GM18498 (cell line): ENCODE measurements at regions not wholly inside any gene's neighbourhood (a gene's known extent, or its start where the extent isn't known, plus 50 kb on each side); places are given as distances from the start of the nearest gene placed in this dataset.
"Not testable (repeated sequence)": the region's sequence is repeated elsewhere in the genome, so short reads cannot be mapped to it uniquely, and the experiment has no call there.

Experiments
- ATAC-seq: cut with Tn5 transposase; IDR thresholded peaks from one replicate; pipeline ENCODE4 v1.9.1; 2021; ENCODE audit warnings: mild to moderate bottlenecking, moderate library complexity; ENCODE audit not compliant: unreplicated experiment

DNA sequence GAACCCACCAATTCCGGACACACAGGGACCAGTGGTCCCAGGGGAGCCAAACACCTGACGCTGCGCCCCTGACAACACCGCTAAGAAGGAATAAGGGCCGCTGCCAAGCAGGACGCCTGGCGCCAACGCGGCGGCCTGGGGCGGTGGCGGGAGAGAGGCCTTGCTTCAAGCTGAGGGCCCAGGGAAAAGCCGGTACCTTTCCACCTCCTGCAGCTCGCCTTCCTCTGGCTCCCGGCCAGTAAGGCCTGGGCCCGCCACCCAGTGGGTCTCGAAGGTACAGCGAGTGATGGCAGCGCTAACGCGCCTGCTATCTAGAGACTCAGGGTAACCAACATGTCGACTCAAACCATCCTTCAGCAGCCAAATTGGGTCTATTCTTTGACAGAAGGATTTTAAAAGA is 1074.1 kb downstream of the SI start:
- no peak for ATAC-seq

DNA sequence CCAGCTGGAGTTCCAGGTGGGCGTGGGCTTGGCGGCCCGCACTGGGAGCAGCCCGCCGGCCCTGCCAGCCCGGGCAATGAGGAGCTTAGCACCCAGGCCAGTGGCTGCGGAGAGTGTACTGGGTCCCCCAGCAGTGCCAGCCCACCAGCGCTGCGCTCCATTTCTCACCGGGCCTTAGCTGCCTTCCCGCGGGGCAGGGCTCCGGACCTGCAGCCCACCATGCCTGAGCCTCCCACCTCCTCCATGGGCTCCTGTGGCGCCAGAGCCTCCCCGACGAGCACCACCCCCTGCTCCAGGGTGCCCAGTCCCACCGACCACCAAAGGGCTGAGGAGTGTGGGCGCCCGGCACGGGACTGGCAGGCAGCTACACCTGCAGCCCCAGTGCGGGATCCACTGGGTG is 1075.3 kb downstream of the SI start:
- not testable (repeated sequence) for ATAC-seq

DNA sequence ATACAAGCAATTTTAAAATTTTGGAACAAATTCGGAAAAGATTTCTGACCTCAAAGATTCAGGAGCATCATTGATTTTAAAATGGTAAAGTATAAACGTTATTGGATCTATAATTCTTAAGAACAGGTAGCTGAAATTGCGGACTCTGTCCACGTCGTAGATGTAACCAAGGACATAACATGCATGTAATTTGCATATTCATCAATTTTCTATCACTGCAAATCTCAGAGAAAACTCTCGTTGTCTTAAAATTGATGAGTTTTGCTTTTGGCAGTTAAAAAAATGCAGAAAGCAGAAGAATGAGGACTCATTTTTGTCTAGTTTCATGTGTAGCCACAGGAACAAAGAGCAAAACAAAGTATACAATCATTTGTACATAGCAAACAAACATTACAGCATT is 1094.4 kb downstream of the SI start:
- ATAC-seq = no peak

DNA sequence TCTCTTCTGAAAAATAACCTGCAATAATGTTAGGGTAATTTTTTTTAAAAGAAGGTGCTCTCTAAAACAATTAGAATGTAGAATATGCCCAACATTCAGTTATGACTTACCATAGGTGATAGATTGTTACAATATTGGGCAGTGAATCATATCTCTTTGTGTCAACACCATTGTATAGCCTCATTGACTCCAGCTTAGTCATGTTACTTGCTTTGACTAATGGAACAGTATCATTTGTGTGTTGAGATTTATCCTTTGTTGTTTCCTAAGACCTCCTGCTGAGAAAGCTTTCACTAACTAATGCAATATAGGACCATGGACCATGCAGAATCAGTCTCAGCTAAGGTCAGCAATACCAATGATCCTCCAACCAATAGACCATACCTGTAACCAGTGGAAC is 1106.4 kb downstream of the SI start:
- no peak for ATAC-seq

DNA sequence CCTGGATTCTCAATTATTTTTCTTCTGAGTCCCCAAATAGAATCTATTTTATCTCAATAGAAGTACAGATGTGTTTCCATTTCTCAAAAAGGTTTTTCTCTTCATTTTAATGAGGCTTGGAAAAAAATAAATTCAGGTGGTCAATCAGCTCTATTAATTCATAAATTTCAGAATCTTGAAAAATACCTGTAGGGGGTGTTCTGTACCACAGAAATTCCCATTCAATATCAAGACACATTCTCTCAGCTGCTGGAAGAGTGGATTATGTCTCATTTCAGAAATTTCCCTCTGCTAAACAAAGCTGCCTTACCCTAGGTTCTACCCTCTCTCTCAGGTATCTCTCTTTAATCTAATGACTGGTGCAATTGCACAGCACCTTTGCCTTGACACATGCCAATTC is 1121.2 kb downstream of the SI start:
- ATAC-seq = no peak

DNA sequence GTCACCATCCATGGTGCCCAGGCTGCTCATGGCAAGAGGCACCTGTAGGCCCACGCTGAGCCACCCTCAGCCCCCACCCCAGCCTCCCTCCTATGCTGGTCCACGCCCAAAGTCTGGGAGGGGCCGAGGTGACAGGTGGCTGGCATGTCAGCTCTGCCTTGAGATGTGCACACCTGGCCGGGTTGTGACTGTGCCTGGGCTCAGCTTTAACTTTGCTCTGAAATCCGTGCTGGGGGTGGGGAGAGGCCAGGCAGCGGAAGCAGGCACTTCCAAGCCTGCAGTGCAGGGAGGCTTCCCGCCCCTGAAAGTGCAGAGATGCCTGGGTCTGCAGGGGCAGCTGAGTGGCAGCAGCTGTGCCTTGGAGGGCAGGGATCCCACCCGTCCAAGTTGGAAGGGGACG is 1124.8 kb downstream of the SI start:
- no peak for ATAC-seq

DNA sequence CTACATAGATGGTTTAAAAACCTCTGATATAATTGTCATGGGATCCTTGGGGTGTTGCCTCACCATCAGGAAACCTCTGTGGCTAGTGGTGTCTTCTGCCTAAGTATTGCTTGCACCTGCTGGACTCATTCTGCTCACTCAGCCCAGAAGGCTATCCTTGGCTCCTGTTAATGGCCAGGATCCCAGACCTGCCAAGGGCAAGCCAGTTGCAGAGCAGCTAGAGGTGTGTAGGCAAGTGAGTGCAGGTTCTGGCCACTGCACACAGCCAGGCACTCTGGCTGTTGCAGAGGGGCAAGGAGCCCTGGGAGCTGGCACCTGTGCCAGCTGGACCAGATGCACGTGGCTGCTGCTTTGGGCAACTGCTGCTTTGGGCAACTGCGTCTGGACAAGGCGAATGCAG is 1125.8 kb downstream of the SI start:
- ATAC-seq = no peak

DNA sequence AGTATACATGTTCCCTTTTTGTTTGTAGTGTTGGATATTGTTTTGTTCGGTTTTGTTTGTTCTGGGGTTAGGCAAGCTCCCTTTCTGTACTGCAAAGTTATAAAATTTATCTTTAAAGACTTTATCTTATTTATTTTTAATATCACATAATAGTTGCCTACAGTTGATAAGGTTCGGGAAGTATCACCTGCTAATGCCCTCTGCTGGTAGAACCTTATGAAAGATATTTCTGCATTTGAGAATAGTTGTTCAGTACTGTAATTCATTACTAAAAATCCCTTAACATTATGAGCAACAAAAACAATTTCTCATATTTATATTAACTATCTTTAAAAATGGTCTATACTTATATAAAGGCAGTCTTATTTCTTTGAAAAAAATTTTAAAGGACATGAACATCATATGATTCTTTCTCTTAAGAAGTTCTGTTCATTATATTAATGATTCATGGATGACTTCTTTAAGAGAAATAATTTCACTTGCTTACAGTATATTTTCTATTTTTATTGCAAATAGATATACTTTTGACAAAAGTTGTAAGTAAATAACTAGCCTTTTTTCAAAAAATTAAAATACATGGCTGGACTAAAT is 1126.8 kb downstream of the SI start:
- no peak for ATAC-seq

DNA sequence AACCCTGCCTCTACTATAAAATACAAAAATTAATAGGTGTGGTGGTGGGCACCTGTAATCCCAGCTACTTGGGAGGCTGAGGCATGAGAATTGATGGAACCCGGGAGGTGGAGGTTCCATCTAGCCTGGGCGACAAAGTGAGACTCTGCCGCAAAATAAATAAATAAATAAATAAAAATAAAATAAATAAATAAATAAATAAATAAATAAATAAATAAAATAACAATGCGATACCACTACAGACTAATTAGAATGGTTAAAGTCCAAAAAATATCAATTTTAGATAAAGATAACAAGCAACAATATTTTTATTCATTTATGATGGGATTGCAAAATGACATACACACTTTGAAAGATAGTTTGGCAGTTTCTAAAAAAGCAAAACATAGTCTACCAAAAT is 1131.5 kb downstream of the SI start:
- no peak for ATAC-seq

DNA sequence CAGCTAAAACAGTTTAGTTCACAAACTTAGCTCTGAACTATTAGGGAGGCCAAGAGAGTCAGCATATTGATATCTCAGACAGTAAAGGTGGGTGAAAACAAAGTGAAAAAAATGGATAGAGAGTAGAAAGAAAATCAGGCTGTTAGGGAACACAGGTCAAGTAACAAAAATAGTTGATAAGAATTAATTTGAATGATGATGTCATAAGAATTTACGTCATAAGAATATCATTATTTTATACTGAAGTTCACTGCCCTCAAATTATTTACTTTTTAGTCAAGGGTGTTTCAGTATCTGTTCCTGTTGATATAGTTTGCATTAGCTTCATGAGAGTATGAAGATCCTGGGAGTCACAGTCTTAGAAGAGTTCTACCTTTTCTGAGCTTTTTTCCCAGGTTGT is 1134.6 kb downstream of the SI start:
- ATAC-seq = no peak

DNA sequence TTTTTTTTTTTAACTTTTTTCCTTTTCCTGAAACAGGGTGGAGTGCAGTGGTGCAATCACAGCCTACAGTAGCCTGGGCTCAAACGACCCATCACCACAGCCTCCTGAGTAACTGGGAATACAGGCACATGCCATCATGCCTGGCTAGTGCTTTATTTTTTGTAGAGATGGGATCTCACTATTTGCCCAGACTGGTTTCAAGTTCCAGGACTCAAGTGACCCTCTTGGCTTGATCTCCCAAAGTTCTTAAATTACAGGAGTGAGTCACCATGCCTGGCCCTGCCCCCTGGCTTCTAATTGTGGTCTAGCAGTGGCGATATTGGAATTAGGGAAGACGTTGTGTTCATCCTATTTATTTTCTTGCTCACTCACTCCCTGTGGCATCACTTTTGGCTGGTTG is 1138.4 kb downstream of the SI start:
- ATAC-seq = no peak

DNA sequence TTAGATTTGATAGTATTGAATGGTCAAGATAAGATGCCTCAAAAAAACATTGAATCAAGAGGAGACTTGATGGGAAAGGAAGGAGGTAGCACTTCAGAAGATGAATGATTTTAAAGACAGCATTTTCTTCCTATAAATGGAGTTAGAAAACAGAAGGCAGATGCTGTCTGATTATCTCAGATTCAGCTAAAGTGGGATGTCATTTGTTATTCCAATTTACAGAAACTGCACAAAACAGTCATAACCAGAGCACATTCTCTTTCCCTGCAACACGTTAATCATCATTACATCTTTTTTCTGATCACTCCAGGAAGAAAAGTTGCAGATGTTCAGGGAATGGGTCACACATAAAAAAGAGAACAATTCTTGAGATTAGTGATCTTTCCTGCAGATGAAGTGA is 1141.8 kb downstream of the SI start:
- no peak for ATAC-seq

DNA sequence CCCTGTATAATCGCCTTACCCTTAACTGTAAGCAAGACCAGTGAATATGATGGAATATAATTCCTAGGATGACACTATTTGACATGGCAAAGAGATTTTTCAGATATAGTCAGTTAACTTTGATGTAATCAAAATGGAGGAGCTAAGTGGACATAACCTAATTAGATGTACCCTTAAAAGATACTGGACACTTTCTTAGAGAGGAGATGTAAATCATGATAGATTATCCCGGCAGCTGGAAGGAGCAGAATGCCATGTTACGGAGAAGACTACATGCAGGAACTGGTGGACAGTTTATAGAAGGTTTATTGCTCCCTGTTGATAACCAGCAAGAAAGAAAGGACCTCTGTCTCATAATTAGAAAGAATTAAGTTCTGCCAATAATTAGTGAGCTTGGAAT is 1142.9 kb downstream of the SI start:
- no peak for ATAC-seq

DNA sequence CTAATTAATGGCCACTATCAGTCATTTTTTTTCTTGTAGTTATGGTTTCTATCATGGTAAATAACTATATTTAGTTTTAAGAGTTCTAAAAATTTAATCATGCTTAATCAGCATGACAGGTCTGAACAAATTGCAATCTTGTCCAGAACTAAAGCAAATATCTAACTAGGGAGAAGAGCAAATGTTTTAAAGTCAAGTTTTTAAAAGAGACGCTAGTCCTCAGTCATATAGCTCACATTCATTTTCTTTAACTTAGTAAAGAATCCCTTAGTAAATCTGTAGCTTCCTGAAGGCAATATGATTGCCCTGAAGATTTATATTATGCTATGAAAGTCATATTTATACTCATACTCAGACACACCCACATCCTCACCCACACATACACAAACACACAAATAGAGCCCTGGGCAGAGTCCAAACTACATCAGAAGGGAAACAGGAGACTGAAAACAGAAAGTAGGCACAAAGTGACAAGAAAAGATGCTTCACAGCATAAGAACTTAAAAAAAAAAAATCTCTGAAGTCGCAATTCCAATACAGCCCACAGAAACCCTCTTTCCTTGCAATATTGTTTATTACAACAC is 1149.1 kb downstream of the SI start:
- no peak for ATAC-seq

DNA sequence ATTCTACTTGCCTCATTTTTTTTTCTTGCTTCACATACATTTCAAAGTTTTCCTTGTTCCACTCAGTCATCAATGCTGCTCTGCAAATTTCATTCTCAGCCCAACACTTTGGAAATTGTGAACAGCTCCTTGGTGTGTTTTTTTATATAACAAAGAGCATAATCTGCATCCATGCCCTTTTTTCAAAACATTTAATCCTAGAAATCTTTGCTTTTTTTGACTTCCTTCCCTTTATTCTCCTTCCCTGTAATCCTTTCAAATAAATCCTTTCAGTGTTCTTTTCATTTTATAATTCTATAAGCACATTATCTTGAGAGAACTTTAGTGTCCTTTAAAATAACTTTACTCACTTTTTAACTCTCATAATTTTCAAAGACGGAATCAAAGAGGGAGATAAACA is 1150.8 kb downstream of the SI start:
- no peak for ATAC-seq

DNA sequence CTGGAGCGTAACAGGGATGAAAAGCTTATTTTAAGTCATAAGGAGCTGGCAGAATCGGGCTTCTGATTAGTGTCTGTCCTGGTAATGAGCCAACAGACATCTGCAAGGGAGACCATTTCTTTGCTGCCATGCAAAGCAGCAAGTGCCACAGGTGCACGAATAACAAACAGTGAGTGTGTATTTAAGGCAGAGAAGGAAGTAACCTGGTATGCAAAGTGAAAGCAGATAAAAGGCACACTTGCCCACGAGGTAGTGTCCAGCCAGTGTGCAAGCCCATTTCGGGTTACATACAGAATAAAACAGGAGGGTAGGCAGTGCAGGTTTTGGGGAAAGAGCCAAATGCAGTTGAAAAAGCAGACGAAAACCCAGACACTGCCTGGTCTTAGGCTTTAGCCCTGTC is 1153.7 kb downstream of the SI start:
- no peak for ATAC-seq

DNA sequence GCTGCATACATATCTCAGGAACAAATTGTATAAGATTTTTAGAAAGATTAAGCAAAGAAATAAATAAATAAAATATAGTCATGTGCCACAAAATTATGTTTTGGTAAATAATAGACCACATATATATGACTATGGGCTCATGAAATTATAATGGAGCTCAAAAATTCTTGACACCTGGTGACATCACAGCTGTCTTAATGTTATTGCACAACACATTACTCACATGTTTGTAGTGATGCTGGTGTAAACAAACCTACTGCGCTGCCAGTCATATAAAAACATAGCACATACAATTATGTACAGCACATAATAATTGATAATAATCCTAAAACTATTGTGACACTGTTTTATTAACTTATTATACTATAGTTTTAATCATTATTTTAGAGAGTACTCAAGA is 1159.1 kb downstream of the SI start:
- ATAC-seq = no peak

DNA sequence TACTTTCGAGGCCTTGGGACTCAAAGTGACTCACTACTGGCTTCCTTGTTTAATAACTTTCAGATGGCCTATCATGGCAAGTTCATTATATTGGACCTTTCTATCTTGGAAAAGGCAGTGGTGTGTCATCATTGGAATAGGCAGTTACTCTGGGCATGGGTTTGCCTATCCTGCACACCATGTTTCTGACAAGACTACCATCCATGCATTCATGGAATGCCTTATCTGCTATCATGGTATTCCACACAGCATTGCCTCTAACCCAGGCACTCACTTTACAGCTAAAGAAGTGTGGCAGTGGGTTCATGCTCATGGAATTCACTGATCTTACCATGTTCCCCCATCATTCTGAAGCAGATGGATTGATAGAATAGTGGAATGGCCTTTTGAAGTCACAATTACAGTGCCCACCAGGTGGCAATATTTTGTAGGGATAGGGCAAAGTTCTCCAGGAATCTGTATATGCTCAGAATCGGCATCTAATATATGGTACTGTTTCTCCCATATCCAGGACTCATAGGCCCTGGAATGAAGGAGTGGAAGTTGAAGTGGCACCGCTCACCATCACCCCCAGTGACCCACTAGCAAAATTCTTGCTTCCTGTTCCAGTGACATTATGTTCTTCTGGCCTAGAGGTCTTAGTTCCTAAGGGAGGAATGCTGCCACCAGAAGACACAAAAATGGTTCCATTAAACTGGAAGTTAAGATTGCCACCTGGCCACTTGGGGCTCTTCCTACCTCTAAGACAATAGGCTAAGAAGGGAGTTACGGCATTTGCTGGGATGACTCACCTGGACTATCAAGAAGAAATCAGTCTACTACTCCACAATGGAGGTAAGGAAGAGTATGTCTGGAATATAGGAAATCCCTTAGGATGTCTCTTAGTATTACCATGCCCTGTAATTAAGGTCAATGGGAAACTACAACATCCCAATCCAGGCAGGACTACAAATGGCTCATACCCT is 1161.4 kb downstream of the SI start:
- no peak for ATAC-seq

DNA sequence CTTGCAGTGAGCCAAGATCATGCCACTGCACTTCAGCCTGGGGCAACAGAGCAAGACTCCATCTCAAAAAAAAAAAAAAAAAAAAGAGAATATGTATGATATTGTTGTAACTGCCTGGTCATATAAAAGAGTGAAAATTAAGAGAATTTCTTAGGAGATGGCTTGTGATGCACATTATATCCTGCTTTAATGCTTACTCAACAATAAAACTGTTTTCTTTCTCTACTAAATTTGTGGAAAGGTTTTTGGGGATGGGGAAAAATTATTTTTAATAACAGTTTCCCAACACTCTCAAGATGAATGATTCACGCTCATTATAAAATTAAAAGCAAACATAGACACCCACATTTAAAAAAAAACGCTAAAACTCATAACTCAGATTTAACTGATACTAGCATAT is 1163.0 kb downstream of the SI start:
- no peak for ATAC-seq

DNA sequence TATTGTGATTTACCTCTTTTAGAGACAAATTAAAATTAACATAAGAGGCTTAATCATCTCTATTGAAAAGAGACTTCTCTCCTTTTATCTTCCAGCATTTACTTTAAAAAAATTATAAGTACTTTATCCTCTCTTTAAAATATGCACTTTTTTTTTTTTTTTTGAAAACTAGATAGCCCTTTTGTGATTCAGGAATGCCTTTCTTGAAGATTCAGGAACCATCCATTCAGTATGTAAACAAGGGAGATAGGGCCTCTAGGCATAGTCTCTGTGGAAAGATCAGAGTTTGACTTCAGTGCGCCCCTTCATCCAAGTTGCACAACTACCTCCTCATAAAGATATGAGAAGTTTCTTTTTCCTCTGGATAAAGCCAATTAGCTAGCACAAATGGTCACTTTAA is 1163.7 kb downstream of the SI start:
- ATAC-seq = no peak

DNA sequence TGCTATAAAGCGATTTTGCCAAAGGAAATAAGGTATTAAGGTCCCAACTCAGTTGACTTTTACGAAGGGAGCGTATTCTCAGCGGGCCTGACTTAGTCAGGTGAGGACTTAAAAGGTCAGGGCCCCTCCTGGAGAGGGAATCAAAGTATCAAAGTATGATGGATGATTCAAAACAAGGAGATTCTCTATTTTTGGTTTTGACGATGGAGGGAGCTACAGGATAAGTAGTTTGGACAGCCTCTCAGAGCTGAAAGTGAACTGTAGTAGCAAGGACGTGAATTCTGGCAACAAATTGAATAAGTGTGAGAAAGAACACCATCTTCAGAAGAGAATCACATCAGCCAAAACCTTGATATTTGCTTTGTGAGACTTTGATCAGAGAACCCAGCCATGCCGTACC is 1186.5 kb downstream of the SI start:
- no peak for ATAC-seq

DNA sequence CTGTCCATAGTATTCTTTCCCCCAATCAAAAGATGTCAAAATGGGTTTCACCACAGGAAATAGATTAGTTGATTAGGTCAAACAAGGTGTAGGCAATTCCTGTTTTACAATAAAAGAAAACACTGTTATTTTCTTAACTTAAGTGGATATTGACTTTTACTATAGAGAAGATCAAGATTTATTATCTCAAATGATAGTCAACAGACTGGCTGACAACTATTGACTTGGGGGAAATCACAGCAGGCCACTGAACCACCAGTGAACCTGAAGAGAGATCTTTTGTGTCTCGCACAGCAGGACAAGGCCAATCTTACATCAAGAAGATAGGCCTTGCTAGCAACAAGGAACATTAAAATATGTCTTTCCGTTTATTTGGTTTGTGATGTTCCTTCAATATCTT is 1187.6 kb downstream of the SI start:
- ATAC-seq = no peak
